ENCODE measurements at regions not wholly inside any gene's neighbourhood (a gene's known extent, or its start where the extent isn't known, plus 50 kb on each side); places are given as distances from the start of the nearest gene placed in this dataset.

DNA sequence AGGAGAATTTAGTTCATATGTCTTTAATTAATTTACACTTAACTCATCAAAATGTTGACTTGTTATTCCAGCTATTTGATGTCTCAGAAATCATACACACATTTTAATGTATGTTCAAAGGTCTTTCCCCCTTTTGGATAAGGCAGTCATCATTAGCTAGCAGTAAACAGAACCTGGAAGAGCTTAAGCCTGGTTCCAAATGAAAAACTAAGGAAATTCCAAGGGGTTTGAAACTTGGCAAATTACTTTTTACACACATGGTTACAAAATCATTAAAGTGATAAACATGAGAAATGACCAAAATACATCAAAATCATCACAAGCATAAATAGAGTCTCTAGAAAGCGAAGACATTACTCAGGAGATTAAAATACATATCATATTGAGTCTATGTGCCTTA, 359.8 kb upstream of the ZNF608 start:
- Histone ChIP-seq H3K9ac (replicated peaks; ENCODE audit: extremely low read depth, insufficient read depth, low read length) (no peak overlapping the region), H3K27me3 (ENCODE audit: control insufficient read depth in 2 of 2, insufficient read depth in 2 of 2, low read length in 2 of 2) (no peaks in the 10 kb centered on the region), H3K4me1 (ENCODE audit: control insufficient read depth, extremely low read depth, insufficient read depth, low read length) (no peaks in the 10 kb centered on the region), H3K9me3 (replicated peaks; ENCODE audit: control insufficient read depth, insufficient read depth, low read length) (no peaks in the 10 kb centered on the region), H3K4me3 (replicated peaks in 1 of 3; ENCODE audit: insufficient read depth in 1 of 3, low read depth in 1 of 3, low read length in 3 of 3) (no peak overlapping the region), H4K20me1 (replicated peaks; ENCODE audit: control insufficient read depth, extremely low read depth, insufficient read depth, low read length) (no peaks in the 10 kb centered on the region), H3K27ac (ENCODE audit: insufficient read depth, low read depth, low read length) (no peak overlapping the region), H3K4me2 (ENCODE audit: insufficient read depth, low read length) (no peak overlapping the region), H3K9me1 (replicated peaks; ENCODE audit: control insufficient read depth, extremely low read depth, insufficient read depth, low read length) (no peaks in the 10 kb centered on the region), H3K36me3 (ENCODE audit: control insufficient read depth in 2 of 2, extremely low read depth in 1 of 2, insufficient read depth in 2 of 2, low read length in 2 of 2) (no peaks in the 10 kb centered on the region), H3K79me2 (ENCODE audit: control insufficient read depth, insufficient read depth, low read length) (no peaks in the 10 kb centered on the region), H2AFZ (ENCODE audit: low read depth, low read length) (no peak overlapping the region)
- CTCF ChIA-PET = interaction anchor here (1.3 kb wide), 1 partner anchor 183 kb away, joined by 3 read pairs; no protein-coding TSS in a partner anchor
- POLR2A ChIA-PET = no interaction called here
- TF ChIP-seq EZH2 (IDR thresholded peaks at IDR 0.05; ENCODE audit: borderline replicate concordance, low read depth, low read length, severe bottlenecking) (no peak), MYC (IDR thresholded peaks at IDR 0.05; ENCODE audit: low read depth, low read length) (no peak), JUN (IDR thresholded peaks at IDR 0.05; ENCODE audit: borderline replicate concordance, insufficient read depth, insufficient read length, low read depth) (no peak), FOS (IDR thresholded peaks at IDR 0.05; ENCODE audit: borderline replicate concordance, insufficient read depth, low read length) (no peak), POLR2A (IDR thresholded peaks at IDR 0.05; ENCODE audit: low read depth, low read length) (no peak)
- dilution Hi-C loops (cut with MboI; ENCODE audit: extremely low pct_ligation_motif_present, low sequenced_read_pairs) (no loop called here), intact Hi-C loops (cut with micrococcal nuclease) (no loop called here)
- FAIRE-seq = no peak
- peak; percentile 4 for DNase-seq (ENCODE audit: low read depth, low spot score)
- no TSS peak for BruUV-seq (replicated peaks)

DNA sequence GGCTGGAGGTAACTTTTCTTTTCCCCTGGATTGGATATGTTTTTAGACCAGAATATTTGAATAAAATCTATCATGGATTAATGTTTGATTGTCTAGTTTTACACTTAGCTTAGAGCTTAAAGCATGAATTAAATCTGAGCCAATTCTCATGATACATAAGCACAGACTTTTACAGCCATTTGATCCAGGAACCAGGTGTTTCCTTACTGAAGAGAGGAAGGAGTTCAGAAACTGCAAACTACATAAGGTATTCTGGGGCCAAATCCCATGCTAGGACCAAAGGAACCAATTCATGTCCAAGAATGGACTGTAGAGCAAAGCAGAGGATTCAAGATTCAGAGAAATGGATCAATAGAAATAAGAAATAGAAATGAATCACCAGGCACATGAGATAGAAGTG, 360.4 kb upstream of the ZNF608 start:
- FAIRE-seq (peak; percentile 28), DNase-seq (ENCODE audit: low read depth, low spot score) (peak; percentile 82)
- Histone ChIP-seq H3K4me3 (replicated peaks in 1 of 3; ENCODE audit: insufficient read depth in 1 of 3, low read depth in 1 of 3, low read length in 3 of 3) (no peak overlapping the region), H2AFZ (ENCODE audit: low read depth, low read length) (no peak overlapping the region), H3K79me2 (ENCODE audit: control insufficient read depth, insufficient read depth, low read length) (no peaks in the 10 kb centered on the region), H3K27ac (ENCODE audit: insufficient read depth, low read depth, low read length) (no peak overlapping the region), H3K9me1 (replicated peaks; ENCODE audit: control insufficient read depth, extremely low read depth, insufficient read depth, low read length) (no peaks in the 10 kb centered on the region), H3K4me1 (ENCODE audit: control insufficient read depth, extremely low read depth, insufficient read depth, low read length) (no peaks in the 10 kb centered on the region), H3K9ac (replicated peaks; ENCODE audit: extremely low read depth, insufficient read depth, low read length) (no peak overlapping the region), H3K4me2 (ENCODE audit: insufficient read depth, low read length) (no peak overlapping the region), H3K9me3 (replicated peaks; ENCODE audit: control insufficient read depth, insufficient read depth, low read length) (no peaks in the 10 kb centered on the region), H3K36me3 (ENCODE audit: control insufficient read depth in 2 of 2, extremely low read depth in 1 of 2, insufficient read depth in 2 of 2, low read length in 2 of 2) (no peaks in the 10 kb centered on the region), H3K27me3 (ENCODE audit: control insufficient read depth in 2 of 2, insufficient read depth in 2 of 2, low read length in 2 of 2) (no peaks in the 10 kb centered on the region), H4K20me1 (replicated peaks; ENCODE audit: control insufficient read depth, extremely low read depth, insufficient read depth, low read length) (no peaks in the 10 kb centered on the region)
- CTCF ChIA-PET = interaction anchor here (0.9 to 1.3 kb wide), 2 partner anchors 9 to 184 kb away, joined by 3 read pairs; no protein-coding TSS in a partner anchor
- intact Hi-C loops (cut with micrococcal nuclease) = no loop called here
- dilution Hi-C loops (cut with MboI; ENCODE audit: extremely low pct_ligation_motif_present, low sequenced_read_pairs) = no loop called here
- TF ChIP-seq, protein P1, sequence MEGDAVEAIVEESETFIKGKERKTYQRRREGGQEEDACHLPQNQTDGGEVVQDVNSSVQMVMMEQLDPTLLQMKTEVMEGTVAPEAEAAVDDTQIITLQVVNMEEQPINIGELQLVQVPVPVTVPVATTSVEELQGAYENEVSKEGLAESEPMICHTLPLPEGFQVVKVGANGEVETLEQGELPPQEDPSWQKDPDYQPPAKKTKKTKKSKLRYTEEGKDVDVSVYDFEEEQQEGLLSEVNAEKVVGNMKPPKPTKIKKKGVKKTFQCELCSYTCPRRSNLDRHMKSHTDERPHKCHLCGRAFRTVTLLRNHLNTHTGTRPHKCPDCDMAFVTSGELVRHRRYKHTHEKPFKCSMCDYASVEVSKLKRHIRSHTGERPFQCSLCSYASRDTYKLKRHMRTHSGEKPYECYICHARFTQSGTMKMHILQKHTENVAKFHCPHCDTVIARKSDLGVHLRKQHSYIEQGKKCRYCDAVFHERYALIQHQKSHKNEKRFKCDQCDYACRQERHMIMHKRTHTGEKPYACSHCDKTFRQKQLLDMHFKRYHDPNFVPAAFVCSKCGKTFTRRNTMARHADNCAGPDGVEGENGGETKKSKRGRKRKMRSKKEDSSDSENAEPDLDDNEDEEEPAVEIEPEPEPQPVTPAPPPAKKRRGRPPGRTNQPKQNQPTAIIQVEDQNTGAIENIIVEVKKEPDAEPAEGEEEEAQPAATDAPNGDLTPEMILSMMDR (IDR thresholded peaks at IDR 0.05; ENCODE audit: extremely low read depth in 1 of 2, insufficient read depth in 1 of 2, low read depth in 1 of 2, low read length in 2 of 2) = no peak
- TF ChIP-seq GATA2 (IDR thresholded peaks at IDR 0.05; ENCODE audit: insufficient read depth, insufficient read length, low read depth, low read length) = no peak
- POLR2A ChIA-PET = no interaction called here
- BruUV-seq (replicated peaks) = no TSS peak

Measured in endothelial cell of umbilical vein (primary cell).